ENCODE measurements at regions not wholly inside any gene's neighbourhood (a gene's known extent, or its start where the extent isn't known, plus 50 kb on each side); places are given as distances from the start of the nearest gene placed in this dataset.

GRCh38 chr6:138550346-138550767 is 51.1 kb upstream of the NHSL1 start:
- Histone ChIP-seq H3K27ac (ENCODE audit: low read depth, low read length) (no peak overlapping the region), H3K4me1 (replicated peaks in 1 of 4; ENCODE audit: control insufficient read depth in 3 of 4, insufficient read depth in 4 of 4, low read length in 3 of 4) (peaks cover 0 to 10% (median 5%) of the 10 kb centered on the region in 4 experiments; a peak in 6 of 7 replicates), H3K23me2 (ENCODE audit: low read depth, low read length) (no peaks in the 10 kb centered on the region), H4K20me1 (replicated peaks in 1 of 2; ENCODE audit: control insufficient read depth in 1 of 2, insufficient read depth in 2 of 2, low read length in 2 of 2) (no peaks in the 10 kb centered on the region), H3K4me3 (ENCODE audit: extremely low read depth in 1 of 4, insufficient read depth in 2 of 4, low read depth in 3 of 4, low read length in 4 of 4) (no peak overlapping the region), H2AK5ac (ENCODE audit: low read depth, low read length) (no peak overlapping the region), H3K27me3 (replicated peaks in 1 of 4; ENCODE audit: control insufficient read depth in 3 of 4, extremely low read depth in 1 of 4, insufficient read depth in 3 of 4, low read length in 3 of 4) (no peaks in the 10 kb centered on the region), H3K79me2 (ENCODE audit: control insufficient read depth in 1 of 2, insufficient read depth in 2 of 2, low read length in 2 of 2) (peaks cover 3 to 44% of the 10 kb centered on the region in 2 experiments), H2BK5ac (ENCODE audit: low read depth, low read length) (no peak overlapping the region), H4K5ac (ENCODE audit: insufficient read length, low read depth, low read length) (no peak overlapping the region), H2BK20ac (ENCODE audit: low read length) (no peak overlapping the region), H3K18ac (ENCODE audit: extremely low read depth, low read length) (no peak overlapping the region), H4K91ac (replicated peaks; ENCODE audit: insufficient read length, low read length) (no peak overlapping the region), H3K4me2 (ENCODE audit: insufficient read depth in 1 of 2, low read depth in 2 of 2, low read length in 2 of 2) (no peak overlapping the region), H3K36me3 (ENCODE audit: control insufficient read depth in 2 of 4, insufficient read depth in 4 of 4, low read length in 3 of 4) (no peaks in the 10 kb centered on the region), H4K8ac (ENCODE audit: extremely low read depth, insufficient read depth, low read length) (no peak overlapping the region), H2BK12ac (ENCODE audit: low read depth, low read length) (no peak overlapping the region), H3K9me3 (ENCODE audit: insufficient read depth in 2 of 2, low read depth in 1 of 2, low read length in 1 of 2) (no peaks in the 10 kb centered on the region), H3K23ac (ENCODE audit: insufficient read length) (no peak overlapping the region), H2AFZ (ENCODE audit: low read length) (no peak overlapping the region), H3K4ac (replicated peaks; ENCODE audit: insufficient read length, low read depth, low read length) (no peak overlapping the region), H2BK15ac (ENCODE audit: low read length) (no peak overlapping the region), H3K56ac (replicated peaks; ENCODE audit: insufficient read length, low read depth, low read length) (no peak overlapping the region), H3K9ac (replicated peaks in 1 of 4; ENCODE audit: extremely low read depth in 1 of 4, low read depth in 3 of 4, low read length in 3 of 4) (no peak overlapping the region), H3K79me1 (ENCODE audit: low read depth, low read length) (peaks cover 4% of the 10 kb centered on the region; the same call in 1 of the 2 replicates), H2BK120ac (replicated peaks; ENCODE audit: low read depth, low read length) (no peak overlapping the region), H3K14ac (ENCODE audit: insufficient read length) (no peak overlapping the region)
- ChIA-PET POLR2A (ENCODE audit: partially characterized antibody) (no interaction called here), CTCF (ENCODE audit: partially characterized antibody) (interaction anchor here (0.6 to 1.5 kb wide), 3 partner anchors 21 to 38 kb away, joined by 3 read pairs; no protein-coding TSS in a partner anchor)
- TF ChIP-seq ZNF274 (IDR thresholded peaks at IDR 0.05; ENCODE audit: borderline replicate concordance, extremely low read depth, low read length), result no peak
- no peak for TF ChIP-seq POLR2AphosphoS5 (IDR thresholded peaks at IDR 0.05; ENCODE audit: low read depth, low read length)
- TF ChIP-seq BRCA1 (IDR thresholded peaks at IDR 0.05; ENCODE audit: low read depth, low read length), result no peak
- TF ChIP-seq CHD2 (IDR thresholded peaks at IDR 0.05; ENCODE audit: low read length), result no peak
- TF ChIP-seq ASH2L (IDR thresholded peaks at IDR 0.05; ENCODE audit: low read length), result no peak
- TF ChIP-seq TEAD4 (IDR thresholded peaks at IDR 0.05; ENCODE audit: low read depth, low read length), result no peak
- TF ChIP-seq GABPA (IDR thresholded peaks at IDR 0.05; ENCODE audit: borderline replicate concordance, insufficient read depth, low read length), result no peak
- TF ChIP-seq SP2 (IDR thresholded peaks at IDR 0.05; ENCODE audit: low read length), result no peak
- DNase-seq (ENCODE audit: low read depth in 1 of 2, low spot score in 2 of 2) (no peak), FAIRE-seq (no peak)
- 78% methylated on average over 2 of the region's 2 CpGs; no CpG with 5 or more reads in 1 of the 2 experiments for WGBS, 2 experiments (ENCODE audit: extremely low coverage in 1 of 2, insufficient coverage in 1 of 2, insufficient read length in 1 of 2, insufficient replicate concordance in 2 of 2, low coverage in 1 of 2, low lambda C conversion rate in 2 of 2, missing lambda C conversion rate in 1 of 2)
